IPS DF 6.9 (cell line): ENCODE measurements at regions not wholly inside any gene's neighbourhood (a gene's known extent, or its start where the extent isn't known, plus 50 kb on each side); places are given as distances from the start of the nearest gene placed in this dataset.

Experiments used
- DNase-seq: peaks from one replicate; pipeline ENCODE4 v3.0.0-alpha.2; 2013; ENCODE audit warnings: low read depth, low spot score
- H3K27ac ChIP-seq: one replicate; pipeline ENCODE4 v1.5.1; 2013; ENCODE audit warnings: low read length, control low read depth
- H3K27me3 ChIP-seq: 2 replicates; pipeline ENCODE4 v1.6.1; 2013; ENCODE audit warnings: mild to moderate bottlenecking, low read length; ENCODE audit not compliant: control insufficient read depth, insufficient read depth
- H3K36me3 ChIP-seq: 2 replicates; pipeline ENCODE4 v1.6.1; 2013; ENCODE audit warnings: low read length; ENCODE audit not compliant: control insufficient read depth, insufficient read depth
- H3K4me1 ChIP-seq: 2 replicates; pipeline ENCODE4 v1.6.1; 2013; ENCODE audit warnings: low read length; ENCODE audit not compliant: control insufficient read depth, insufficient read depth
- H3K4me3 ChIP-seq: 2 replicates; pipeline ENCODE4 v1.5.1; 2013; ENCODE audit warnings: mild to moderate bottlenecking, low read length
- H3K9me3 ChIP-seq: 2 replicates; pipeline ENCODE4 v1.6.1; 2013; ENCODE audit warnings: low read length, inconsistent platforms; ENCODE audit not compliant: control insufficient read depth, insufficient read depth
- WGBS: extraction: QIAGEN DNeasy Blood & Tissue Kit; methylation state at CpG from one replicate; pipeline ENCODE4 v1.1.7; 2013; ENCODE audit warnings: mixed read lengths, missing lambda C conversion rate; ENCODE audit not compliant: insufficient read length, insufficient coverage; 5-methylcytosine and 5-hydroxymethylcytosine counted together

GRCh38 chr5:174837919-174838902 lies 113.8 kb downstream of the MSX2 start:
- Histone ChIP-seq H3K4me1 (peaks cover under 1% of the 10 kb centered on the region; the same call in 1 of the 2 replicates), H3K36me3 (no peaks in the 10 kb centered on the region), H3K27me3 (no peaks in the 10 kb centered on the region), H3K9me3 (no peaks in the 10 kb centered on the region), H3K4me3 (no peak overlapping the region), H3K27ac (no peak overlapping the region)
- WGBS, result no CpG with 5 or more reads among the region's 8 CpGs
- peak; percentile 27 for DNase-seq

- Histone ChIP-seq H3K4me3 (no peak overlapping the region), H3K4me1 (no peaks in the 10 kb centered on the region), H3K9me3 (no peaks in the 10 kb centered on the region), H3K27me3 (no peaks in the 10 kb centered on the region), H3K36me3 (no peaks in the 10 kb centered on the region), H3K27ac (no peak overlapping the region)
- no peak for DNase-seq
- WGBS, result no CpG with 5 or more reads among the region's 5 CpGs
Measured at GRCh38 chr5:174834081-174834480, 109.7 kb downstream of the MSX2 start.

- no CpG with 5 or more reads among the region's 2 CpGs for WGBS
- no peaks in the 10 kb centered on the region for H3K9me3 ChIP-seq
- no peak overlapping the region for H3K27ac ChIP-seq
- H3K27me3 ChIP-seq, result no peaks in the 10 kb centered on the region
- H3K4me3 ChIP-seq, result no peak overlapping the region
- no peaks in the 10 kb centered on the region for H3K4me1 ChIP-seq
- no peak for DNase-seq
- H3K36me3 ChIP-seq, result no peaks in the 10 kb centered on the region
Measured at GRCh38 chr5:174832811-174833210, 108.4 kb downstream of the MSX2 start.

GRCh38 chr5:174832025-174832424 lies 107.6 kb downstream of the MSX2 start:
- Histone ChIP-seq H3K4me1 (no peaks in the 10 kb centered on the region), H3K4me3 (no peak overlapping the region), H3K9me3 (no peaks in the 10 kb centered on the region), H3K27me3 (no peaks in the 10 kb centered on the region), H3K36me3 (no peaks in the 10 kb centered on the region), H3K27ac (no peak overlapping the region)
- DNase-seq, result no peak
- WGBS, result no CpG with 5 or more reads among the region's 3 CpGs

- no CpG with 5 or more reads among the region's 2 CpGs for WGBS
Measured at GRCh38 chr5:174831031-174831660, 106.8 kb downstream of the MSX2 start.

GRCh38 chr5:174829511-174829864 lies 105.1 kb downstream of the MSX2 start:
- Histone ChIP-seq H3K27ac (no peak overlapping the region), H3K4me3 (no peak overlapping the region), H3K9me3 (no peaks in the 10 kb centered on the region), H3K36me3 (no peaks in the 10 kb centered on the region), H3K4me1 (no peaks in the 10 kb centered on the region), H3K27me3 (no peaks in the 10 kb centered on the region)
- no CpG with 5 or more reads among the region's 5 CpGs for WGBS
- no peak for DNase-seq

More at GRCh38 chr5:174831031-174831660, 106.8 kb downstream of the MSX2 start:
- no peaks in the 10 kb centered on the region for H3K9me3 ChIP-seq
- no peak overlapping the region for H3K27ac ChIP-seq
- H3K4me3 ChIP-seq, result no peak overlapping the region
- no peaks in the 10 kb centered on the region for H3K36me3 ChIP-seq
- no peak for DNase-seq
- no peaks in the 10 kb centered on the region for H3K27me3 ChIP-seq
- H3K4me1 ChIP-seq, result no peaks in the 10 kb centered on the region

- no peak for DNase-seq
- Histone ChIP-seq H3K4me1 (no peaks in the 10 kb centered on the region), H3K36me3 (no peaks in the 10 kb centered on the region), H3K9me3 (no peaks in the 10 kb centered on the region), H3K27me3 (no peaks in the 10 kb centered on the region), H3K4me3 (no peak overlapping the region), H3K27ac (no peak overlapping the region)
- no CpG with 5 or more reads among the region's 10 CpGs for WGBS
Measured at GRCh38 chr5:174828804-174829510, 104.6 kb downstream of the MSX2 start.

- DNase-seq, result no peak
- H3K9me3 ChIP-seq, result no peaks in the 10 kb centered on the region
- H3K4me3 ChIP-seq, result no peak overlapping the region
- H3K4me1 ChIP-seq, result no peaks in the 10 kb centered on the region
- WGBS, result 100% methylated on average over 2 of the region's 6 CpGs
- no peaks in the 10 kb centered on the region for H3K27me3 ChIP-seq
- no peaks in the 10 kb centered on the region for H3K36me3 ChIP-seq
- no peak overlapping the region for H3K27ac ChIP-seq
Measured at GRCh38 chr5:174827558-174827957, 103.2 kb downstream of the MSX2 start.

GRCh38 chr5:174825587-174825986 lies 101.2 kb downstream of the MSX2 start:
- no peaks in the 10 kb centered on the region for H3K36me3 ChIP-seq
- no peak overlapping the region for H3K27ac ChIP-seq
- H3K4me3 ChIP-seq, result no peak overlapping the region
- H3K9me3 ChIP-seq, result no peaks in the 10 kb centered on the region
- H3K27me3 ChIP-seq, result no peaks in the 10 kb centered on the region
- DNase-seq, result no peak
- WGBS, result no CpG with 5 or more reads among the region's 4 CpGs
- no peaks in the 10 kb centered on the region for H3K4me1 ChIP-seq

- no peaks in the 10 kb centered on the region for H3K36me3 ChIP-seq
- no peak overlapping the region for H3K4me3 ChIP-seq
- H3K9me3 ChIP-seq, result no peaks in the 10 kb centered on the region
- no peaks in the 10 kb centered on the region for H3K4me1 ChIP-seq
- DNase-seq, result no peak
- H3K27me3 ChIP-seq, result no peaks in the 10 kb centered on the region
- no CpG with 5 or more reads among the region's 2 CpGs for WGBS
- H3K27ac ChIP-seq, result no peak overlapping the region
Measured at GRCh38 chr5:174818430-174818829, 94.0 kb downstream of the MSX2 start.
